BJ (cell line): ENCODE measurements at regions not wholly inside any gene's neighbourhood (a gene's known extent, or its start where the extent isn't known, plus 50 kb on each side); places are given as distances from the start of the nearest gene placed in this dataset.

Source experiments
- CTCF ChIA-PET: fragments of 350-600 bp; formaldehyde crosslinking; extraction: SDS; loops from one replicate; lab custom pipeline; 2021; ENCODE audit warnings: antibody characterized with exemption, inconsistent platforms; lab: Yijun Ruan, JAX
- POLR2A ChIA-PET: fragments of 300-600 bp; sonication (Branson Sonifier 250); formaldehyde crosslinking; extraction: SDS; loops from one replicate; lab custom pipeline; 2021; ENCODE audit warnings: antibody characterized with exemption; lab: Charles Lee
- DNase-seq: peaks from one replicate; pipeline ENCODE4 v3.0.0-alpha.2; 2011; ENCODE audit warnings: low read depth
- H3K27me3 ChIP-seq: 2 replicates; pipeline ENCODE4 v1.6.0; 2011; ENCODE audit warnings: low read length; ENCODE audit not compliant: control insufficient read depth, insufficient read depth
- H3K36me3 ChIP-seq: 2 replicates; pipeline ENCODE4 v1.5.1; 2011; ENCODE audit warnings: low read length; ENCODE audit not compliant: control insufficient read depth, insufficient read depth
- H3K4me3 ChIP-seq: 2 replicates; pipeline ENCODE4 v1.5.1; 2011; ENCODE audit warnings: low read depth, mild to moderate bottlenecking, control low read depth, low read length
- TF ChIP-seq, protein P1 (sequence below): IDR thresholded peaks from 2 replicates; pipeline ENCODE4 v1.5.1; 2011; ENCODE audit warnings: low read depth, mild to moderate bottlenecking, control low read depth, inconsistent platforms, low read length, moderate library complexity; ENCODE audit not compliant: insufficient read depth

DNA sequence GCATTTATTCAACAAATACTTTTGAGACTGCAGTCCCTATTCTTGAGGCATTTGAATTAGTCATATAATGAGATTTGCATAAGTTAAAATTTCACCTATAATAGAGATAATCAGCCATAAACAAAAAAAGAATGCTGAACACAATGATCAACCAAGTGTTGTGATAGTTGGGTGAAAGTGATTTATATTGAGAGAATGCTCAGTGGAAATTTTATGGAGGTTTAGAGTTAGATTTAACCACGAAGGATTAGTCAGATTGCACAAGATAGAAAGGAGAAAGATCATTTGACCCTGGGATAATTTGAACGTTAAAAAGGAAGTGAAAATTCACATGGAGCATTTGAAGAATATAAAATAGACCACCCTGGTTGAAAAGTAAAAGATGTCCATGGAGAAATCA is 356.2 kb downstream of the NPR3 start:
- no peaks in the 10 kb centered on the region for H3K36me3 ChIP-seq
- CTCF ChIA-PET, result no interaction called here
- TF ChIP-seq, protein P1, sequence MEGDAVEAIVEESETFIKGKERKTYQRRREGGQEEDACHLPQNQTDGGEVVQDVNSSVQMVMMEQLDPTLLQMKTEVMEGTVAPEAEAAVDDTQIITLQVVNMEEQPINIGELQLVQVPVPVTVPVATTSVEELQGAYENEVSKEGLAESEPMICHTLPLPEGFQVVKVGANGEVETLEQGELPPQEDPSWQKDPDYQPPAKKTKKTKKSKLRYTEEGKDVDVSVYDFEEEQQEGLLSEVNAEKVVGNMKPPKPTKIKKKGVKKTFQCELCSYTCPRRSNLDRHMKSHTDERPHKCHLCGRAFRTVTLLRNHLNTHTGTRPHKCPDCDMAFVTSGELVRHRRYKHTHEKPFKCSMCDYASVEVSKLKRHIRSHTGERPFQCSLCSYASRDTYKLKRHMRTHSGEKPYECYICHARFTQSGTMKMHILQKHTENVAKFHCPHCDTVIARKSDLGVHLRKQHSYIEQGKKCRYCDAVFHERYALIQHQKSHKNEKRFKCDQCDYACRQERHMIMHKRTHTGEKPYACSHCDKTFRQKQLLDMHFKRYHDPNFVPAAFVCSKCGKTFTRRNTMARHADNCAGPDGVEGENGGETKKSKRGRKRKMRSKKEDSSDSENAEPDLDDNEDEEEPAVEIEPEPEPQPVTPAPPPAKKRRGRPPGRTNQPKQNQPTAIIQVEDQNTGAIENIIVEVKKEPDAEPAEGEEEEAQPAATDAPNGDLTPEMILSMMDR, result no peak
- POLR2A ChIA-PET, result no interaction called here
- no peak overlapping the region for H3K4me3 ChIP-seq
- no peak for DNase-seq
- no peaks in the 10 kb centered on the region for H3K27me3 ChIP-seq

GRCh38 chr5:33068786-33069185 is 357.7 kb downstream of the NPR3 start:
- no peaks in the 10 kb centered on the region for H3K27me3 ChIP-seq
- TF ChIP-seq, protein P1, result no peak
- POLR2A ChIA-PET, result no interaction called here
- no peak for DNase-seq
- H3K36me3 ChIP-seq, result no peaks in the 10 kb centered on the region
- CTCF ChIA-PET, result interaction anchor here (1.2 kb wide), 1 partner anchor 96 kb away, joined by 3 read pairs; no protein-coding TSS in a partner anchor
- no peak overlapping the region for H3K4me3 ChIP-seq

DNA sequence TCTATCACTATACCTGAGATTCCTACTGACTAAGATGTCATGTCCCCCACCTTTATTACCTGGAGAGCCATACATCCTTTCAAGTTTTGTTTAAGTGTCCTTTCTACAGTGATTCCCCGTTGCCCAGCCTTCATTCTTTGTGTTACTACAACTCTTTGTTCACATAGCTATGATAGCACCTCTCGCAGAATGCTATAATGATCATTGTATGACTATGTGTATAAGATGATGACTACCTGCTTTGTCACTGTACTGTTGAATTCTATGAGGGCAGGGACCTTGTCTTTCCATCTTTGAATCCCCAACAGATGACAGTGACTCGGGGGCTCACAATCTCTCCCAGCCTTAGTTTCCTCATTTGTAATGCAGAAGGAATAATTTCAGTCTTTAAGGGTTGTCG is 361.2 kb downstream of the NPR3 start:
- TF ChIP-seq, protein P1, result no peak
- Histone ChIP-seq H3K27me3 (no peaks in the 10 kb centered on the region), H3K4me3 (no peak overlapping the region), H3K36me3 (no peaks in the 10 kb centered on the region)
- ChIA-PET CTCF (interaction anchor here (0.7 kb wide), 1 partner anchor 20 kb away, joined by 3 read pairs; no protein-coding TSS in a partner anchor), POLR2A (no interaction called here)
- no peak for DNase-seq

DNA sequence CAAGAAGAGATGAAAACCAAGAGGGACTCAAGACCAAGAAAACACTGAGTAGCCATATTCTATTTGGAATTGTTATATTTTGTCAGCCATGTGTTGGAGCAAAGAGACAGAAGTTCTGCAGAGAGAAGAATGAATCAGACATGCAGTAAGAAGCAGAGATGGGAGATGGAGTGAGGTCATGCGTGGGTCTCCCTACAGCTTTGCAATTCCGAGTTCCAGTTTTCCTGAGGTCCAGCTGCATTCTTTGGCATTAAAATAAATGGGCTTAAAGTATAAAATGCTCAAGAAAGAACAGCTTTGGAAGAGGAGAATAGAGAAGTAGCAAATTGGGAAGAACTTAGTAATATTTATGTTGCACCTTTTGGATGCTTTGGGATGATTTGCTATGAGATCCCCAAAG is 361.6 kb downstream of the NPR3 start:
- DNase-seq, result no peak
- Histone ChIP-seq H3K27me3 (no peaks in the 10 kb centered on the region), H3K4me3 (no peak overlapping the region), H3K36me3 (no peaks in the 10 kb centered on the region)
- ChIA-PET POLR2A (no interaction called here), CTCF (no interaction called here)
- TF ChIP-seq, protein P1, result no peak

- no peak overlapping the region for H3K4me3 ChIP-seq
- no peaks in the 10 kb centered on the region for H3K27me3 ChIP-seq
- H3K36me3 ChIP-seq, result no peaks in the 10 kb centered on the region
- no peak for DNase-seq
- ChIA-PET CTCF (no interaction called here), POLR2A (interaction anchor here (0.6 kb wide), 1 partner anchor 298 kb away, joined by 3 read pairs; no protein-coding TSS in a partner anchor)
- TF ChIP-seq, protein P1, result no peak
Observed at GRCh38 chr5:33073881-33074327, 362.8 kb downstream of the NPR3 start.
